ENCODE measurements at regions not wholly inside any gene's neighbourhood (a gene's known extent, or its start where the extent isn't known, plus 50 kb on each side); places are given as distances from the start of the nearest gene placed in this dataset.

DNA sequence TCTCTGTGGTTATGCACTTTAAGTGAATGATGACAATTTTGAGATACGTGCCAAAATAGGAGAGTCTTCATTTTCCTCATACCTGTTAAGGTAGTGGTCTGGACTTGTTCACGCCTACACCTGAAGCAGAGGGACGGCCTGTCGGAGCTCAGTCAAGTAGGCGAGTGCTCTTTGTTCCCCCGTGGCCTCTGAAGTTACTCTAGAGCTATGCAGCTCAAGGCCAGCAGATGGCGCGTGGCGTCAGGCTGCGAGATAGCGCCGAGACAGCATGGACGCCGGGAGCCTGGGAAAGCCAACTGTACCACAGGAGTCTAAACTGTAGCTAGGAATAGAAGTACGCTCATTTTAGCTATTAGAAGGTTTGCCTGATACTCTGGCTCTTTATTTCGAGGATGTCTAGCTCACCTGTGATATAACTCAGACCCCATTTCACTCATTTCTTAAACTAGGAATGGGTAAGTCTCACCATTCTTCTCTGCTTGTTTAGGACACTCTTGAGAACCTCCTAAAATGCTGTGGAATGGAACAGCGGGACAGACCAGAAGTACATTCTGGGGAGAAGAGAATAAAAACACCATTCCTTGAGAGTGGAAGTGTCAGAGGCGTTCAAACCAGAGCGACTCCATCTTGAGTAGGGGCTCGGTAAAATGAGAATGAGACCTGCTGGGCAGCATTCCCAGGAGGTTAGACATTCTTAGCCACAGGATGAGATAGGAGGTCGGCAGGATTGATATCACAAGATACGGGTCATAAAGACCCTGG lies 267.4 kb upstream of the HMGA2 start:
- TF ChIP-seq, protein P1, sequence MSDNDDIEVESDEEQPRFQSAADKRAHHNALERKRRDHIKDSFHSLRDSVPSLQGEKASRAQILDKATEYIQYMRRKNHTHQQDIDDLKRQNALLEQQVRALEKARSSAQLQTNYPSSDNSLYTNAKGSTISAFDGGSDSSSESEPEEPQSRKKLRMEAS (IDR thresholded peaks at IDR 0.05; ENCODE audit: low read depth, low read length): peak; percentile 62
- peak; percentile 89 for TF ChIP-seq CTCF (IDR thresholded peaks at IDR 0.05; ENCODE audit: low read depth, low read length)
- TF ChIP-seq MYC (IDR thresholded peaks at IDR 0.05; ENCODE audit: low read depth, low read length): no peak; the same call in 1 of the 2 replicates
- no peak overlapping the region for H3K4me3 ChIP-seq (ENCODE audit: low read depth, low read length)
- peak; percentile 82 for DNase-seq (ENCODE audit: low read depth)

- no peak for DNase-seq (ENCODE audit: low read depth)
- TF ChIP-seq MYC (IDR thresholded peaks at IDR 0.05; ENCODE audit: low read depth, low read length): no peak
- TF ChIP-seq, protein P1 (IDR thresholded peaks at IDR 0.05; ENCODE audit: low read depth, low read length): no peak
- TF ChIP-seq POLR2A (IDR thresholded peaks at IDR 0.05; ENCODE audit: extremely low read depth, insufficient read length): no peak
- no peak for TF ChIP-seq CTCF (IDR thresholded peaks at IDR 0.05; ENCODE audit: low read depth, low read length)
- H3K4me3 ChIP-seq (ENCODE audit: low read depth, low read length): no peak overlapping the region
Measured at GRCh38 chr12:65557438-65558181, 266.7 kb upstream of the HMGA2 start.

DNA sequence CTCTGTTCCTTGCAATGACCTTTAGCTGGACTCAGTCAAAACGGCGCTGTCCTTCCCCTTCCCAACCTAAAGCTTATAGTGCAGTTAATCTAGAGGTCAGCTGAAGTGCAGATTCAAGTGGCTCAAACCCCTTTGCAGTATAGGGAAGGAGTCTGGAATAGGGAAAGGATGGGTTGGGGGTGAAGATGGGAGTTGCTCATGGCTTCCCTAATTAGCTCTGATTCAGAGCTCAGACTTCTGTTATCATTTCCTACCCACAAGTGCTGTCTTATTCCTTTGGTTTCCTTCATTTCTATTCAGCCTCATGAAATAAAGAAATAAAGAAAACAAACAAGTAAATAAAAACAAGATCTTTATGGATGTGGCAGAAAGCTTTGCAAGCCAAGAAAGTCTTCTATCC lies 264.0 kb upstream of the HMGA2 start:
- DNase-seq (ENCODE audit: low read depth): no peak
- H3K4me3 ChIP-seq (ENCODE audit: low read depth, low read length): no peak overlapping the region
- TF ChIP-seq, protein P1 (IDR thresholded peaks at IDR 0.05; ENCODE audit: low read depth, low read length): no peak
- TF ChIP-seq POLR2A (IDR thresholded peaks at IDR 0.05; ENCODE audit: extremely low read depth, insufficient read length) (no peak), MYC (IDR thresholded peaks at IDR 0.05; ENCODE audit: low read depth, low read length) (no peak), CTCF (IDR thresholded peaks at IDR 0.05; ENCODE audit: low read depth, low read length) (no peak)

DNA sequence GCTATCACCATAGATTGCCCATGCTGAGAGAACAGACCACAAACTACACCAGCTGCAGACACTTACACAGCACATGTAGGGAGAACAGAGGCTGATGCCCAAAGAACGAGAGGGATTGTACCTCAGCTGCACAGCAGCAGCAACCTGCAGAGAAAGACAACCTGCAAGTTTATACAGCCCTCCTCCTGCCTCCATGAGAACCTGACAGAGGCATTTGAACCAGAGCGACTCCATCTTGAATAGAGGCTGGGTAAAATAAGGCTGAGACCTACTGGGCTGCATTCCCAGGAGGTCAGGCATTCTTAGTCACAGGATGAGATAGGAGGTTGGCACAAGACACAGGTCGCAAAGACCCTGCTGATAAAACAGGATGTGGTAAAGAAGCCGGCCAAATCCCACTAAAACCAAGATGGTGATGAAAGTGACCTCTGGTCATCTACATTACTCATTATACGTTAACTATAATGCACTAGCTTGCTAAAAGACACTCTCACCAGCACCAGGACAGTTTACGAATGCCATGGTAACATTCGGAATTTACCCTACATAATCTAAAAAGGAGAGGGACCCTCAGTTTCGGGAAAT lies 262.4 kb upstream of the HMGA2 start:
- peak; percentile 70 for DNase-seq (ENCODE audit: low read depth)
- no peak overlapping the region for H3K4me3 ChIP-seq (ENCODE audit: low read depth, low read length)
- TF ChIP-seq, protein P1 (IDR thresholded peaks at IDR 0.05; ENCODE audit: low read depth, low read length): no peak
- TF ChIP-seq MYC (IDR thresholded peaks at IDR 0.05; ENCODE audit: low read depth, low read length): no peak
- TF ChIP-seq POLR2A (IDR thresholded peaks at IDR 0.05; ENCODE audit: extremely low read depth, insufficient read length): no peak
- no peak for TF ChIP-seq CTCF (IDR thresholded peaks at IDR 0.05; ENCODE audit: low read depth, low read length)

GRCh38 chr12:65565601-65566560 lies 258.4 kb upstream of the HMGA2 start:
- no peak overlapping the region for H3K4me3 ChIP-seq (ENCODE audit: low read depth, low read length)
- peak; percentile 53 for DNase-seq (ENCODE audit: low read depth)
- TF ChIP-seq CTCF (IDR thresholded peaks at IDR 0.05; ENCODE audit: low read depth, low read length) (no peak), MYC (IDR thresholded peaks at IDR 0.05; ENCODE audit: low read depth, low read length) (no peak), POLR2A (IDR thresholded peaks at IDR 0.05; ENCODE audit: extremely low read depth, insufficient read length) (no peak)
- TF ChIP-seq, protein P1 (IDR thresholded peaks at IDR 0.05; ENCODE audit: low read depth, low read length): no peak
